ENCODE measurements at regions not wholly inside any gene's neighbourhood (a gene's known extent, or its start where the extent isn't known, plus 50 kb on each side); places are given as distances from the start of the nearest gene placed in this dataset.
A peak's percentile ranks its signal among the peaks of the same experiment; 100 is the strongest.
"Not testable (repeated sequence)": the region's sequence is repeated elsewhere in the genome, so short reads cannot be mapped to it uniquely, and the experiment has no call there.

- DNase-seq, result no peak
Observed at GRCh38 chr3:29181872-29182271, 99.0 kb upstream of the RBMS3 start.

GRCh38 chr3:29182828-29183227 lies 98.0 kb upstream of the RBMS3 start:
- not testable (repeated sequence) for DNase-seq

- no peak for DNase-seq
Observed at GRCh38 chr3:29183346-29184087, 97.4 kb upstream of the RBMS3 start.

- DNase-seq, result no peak
Observed at GRCh38 chr3:29185706-29186105, 95.2 kb upstream of the RBMS3 start.

- DNase-seq, result no peak
Observed at GRCh38 chr3:29186131-29186599, 94.7 kb upstream of the RBMS3 start.

GRCh38 chr3:29186982-29187725 lies 93.7 kb upstream of the RBMS3 start:
- no peak for DNase-seq

GRCh38 chr3:29189328-29189727 lies 91.5 kb upstream of the RBMS3 start:
- DNase-seq, result no peak

GRCh38 chr3:29194139-29194538 lies 86.7 kb upstream of the RBMS3 start:
- no peak for DNase-seq

GRCh38 chr3:29195056-29195455 lies 85.8 kb upstream of the RBMS3 start:
- no peak for DNase-seq

GRCh38 chr3:29201604-29202003 lies 79.3 kb upstream of the RBMS3 start:
- DNase-seq, result peak in 10 of 56 donors; percentile 0 to 30 (median 4)

GRCh38 chr3:29202378-29202777 lies 78.5 kb upstream of the RBMS3 start:
- no peak for DNase-seq

GRCh38 chr3:29203851-29204250 lies 77.0 kb upstream of the RBMS3 start:
- DNase-seq, result no peak

GRCh38 chr3:29207427-29207826 lies 73.4 kb upstream of the RBMS3 start:
- no peak for DNase-seq

- DNase-seq, result no peak
Observed at GRCh38 chr3:29212789-29213433, 68.0 kb upstream of the RBMS3 start.

- no peak for DNase-seq
Observed at GRCh38 chr3:29214009-29214658, 66.7 kb upstream of the RBMS3 start.

- no peak for DNase-seq
Observed at GRCh38 chr3:29215948-29216347, 64.9 kb upstream of the RBMS3 start.

- no peak for DNase-seq
Observed at GRCh38 chr3:29226706-29227105, 54.2 kb upstream of the RBMS3 start.

GRCh38 chr3:29227307-29227706 lies 53.6 kb upstream of the RBMS3 start:
- DNase-seq, result no peak

Data from amygdala (tissue), 56 donors.